ENCODE measurements at regions not wholly inside any gene's neighbourhood (a gene's known extent, or its start where the extent isn't known, plus 50 kb on each side); places are given as distances from the start of the nearest gene placed in this dataset.

- no peaks in the 10 kb centered on the region for H3K36me3 Mint-ChIP-seq (ENCODE audit: unreplicated experiment)
- peaks cover 8% of the 10 kb centered on the region for H3K27me3 Mint-ChIP-seq (ENCODE audit: unreplicated experiment)
- H3K4me1 Mint-ChIP-seq (ENCODE audit: low read depth, unreplicated experiment), result peaks cover 12% of the 10 kb centered on the region
- TF ChIP-seq CTCF (IDR thresholded peaks at IDR 0.05; ENCODE audit: partially characterized antibody, unreplicated experiment), result no peak
- H3K9me3 Mint-ChIP-seq (ENCODE audit: unreplicated experiment), result peaks cover 8% of the 10 kb centered on the region
- peak; percentile 51 for DNase-seq
- H3K27ac Mint-ChIP-seq (ENCODE audit: unreplicated experiment), result peak overlapping the region; percentile 13
- H3K4me3 Mint-ChIP-seq (ENCODE audit: unreplicated experiment), result no peak overlapping the region
Measured at GRCh38 chr17:73890831-73891405, 246.7 kb upstream of the SDK2 start.

- no peak for DNase-seq
- Mint-ChIP-seq H3K27me3 (ENCODE audit: unreplicated experiment) (peaks cover 7% of the 10 kb centered on the region), H3K9me3 (ENCODE audit: unreplicated experiment) (peaks cover 6% of the 10 kb centered on the region), H3K4me1 (ENCODE audit: low read depth, unreplicated experiment) (peaks cover 10% of the 10 kb centered on the region), H3K4me3 (ENCODE audit: unreplicated experiment) (no peak overlapping the region), H3K27ac (ENCODE audit: unreplicated experiment) (no peak overlapping the region), H3K36me3 (ENCODE audit: unreplicated experiment) (peaks cover 4% of the 10 kb centered on the region)
- no peak for TF ChIP-seq CTCF (IDR thresholded peaks at IDR 0.05; ENCODE audit: partially characterized antibody, unreplicated experiment)
Measured at GRCh38 chr17:73895157-73895556, 250.9 kb upstream of the SDK2 start.

DNA sequence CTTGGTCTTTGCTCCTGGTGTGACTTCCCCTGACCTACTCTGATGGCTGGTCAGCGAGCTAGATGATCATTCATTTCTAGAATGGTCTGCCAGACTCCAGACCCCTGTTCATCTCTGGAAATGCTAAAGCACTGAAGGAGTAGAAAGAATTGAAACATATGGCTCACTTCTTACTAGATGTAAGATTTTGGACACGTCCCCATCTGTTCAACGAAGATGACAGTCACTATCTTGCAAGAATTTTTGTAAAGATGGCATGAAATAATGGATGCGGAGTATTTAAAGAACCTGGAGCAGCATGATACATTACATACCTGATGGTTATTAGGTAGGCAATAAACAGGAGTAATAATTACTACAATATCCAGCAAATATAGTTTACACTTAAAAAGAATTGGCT is 252.7 kb upstream of the SDK2 start:
- no peak for DNase-seq
- Mint-ChIP-seq H3K9me3 (ENCODE audit: unreplicated experiment) (peaks cover 2% of the 10 kb centered on the region), H3K4me1 (ENCODE audit: low read depth, unreplicated experiment) (peaks cover 3% of the 10 kb centered on the region), H3K27me3 (ENCODE audit: unreplicated experiment) (peaks cover 9% of the 10 kb centered on the region), H3K4me3 (ENCODE audit: unreplicated experiment) (no peak overlapping the region), H3K27ac (ENCODE audit: unreplicated experiment) (no peak overlapping the region), H3K36me3 (ENCODE audit: unreplicated experiment) (peaks cover 9% of the 10 kb centered on the region)
- no peak for TF ChIP-seq CTCF (IDR thresholded peaks at IDR 0.05; ENCODE audit: partially characterized antibody, unreplicated experiment)

GRCh38 chr17:73899839-73900238 is 255.6 kb upstream of the SDK2 start:
- H3K9me3 Mint-ChIP-seq (ENCODE audit: unreplicated experiment), result peaks cover 2% of the 10 kb centered on the region
- H3K36me3 Mint-ChIP-seq (ENCODE audit: unreplicated experiment), result peaks cover 9% of the 10 kb centered on the region
- H3K27ac Mint-ChIP-seq (ENCODE audit: unreplicated experiment), result no peak overlapping the region
- peaks cover 13% of the 10 kb centered on the region for H3K4me1 Mint-ChIP-seq (ENCODE audit: low read depth, unreplicated experiment)
- H3K4me3 Mint-ChIP-seq (ENCODE audit: unreplicated experiment), result no peak overlapping the region
- peaks cover 11% of the 10 kb centered on the region for H3K27me3 Mint-ChIP-seq (ENCODE audit: unreplicated experiment)
- DNase-seq, result no peak
- no peak for TF ChIP-seq CTCF (IDR thresholded peaks at IDR 0.05; ENCODE audit: partially characterized antibody, unreplicated experiment)

DNA sequence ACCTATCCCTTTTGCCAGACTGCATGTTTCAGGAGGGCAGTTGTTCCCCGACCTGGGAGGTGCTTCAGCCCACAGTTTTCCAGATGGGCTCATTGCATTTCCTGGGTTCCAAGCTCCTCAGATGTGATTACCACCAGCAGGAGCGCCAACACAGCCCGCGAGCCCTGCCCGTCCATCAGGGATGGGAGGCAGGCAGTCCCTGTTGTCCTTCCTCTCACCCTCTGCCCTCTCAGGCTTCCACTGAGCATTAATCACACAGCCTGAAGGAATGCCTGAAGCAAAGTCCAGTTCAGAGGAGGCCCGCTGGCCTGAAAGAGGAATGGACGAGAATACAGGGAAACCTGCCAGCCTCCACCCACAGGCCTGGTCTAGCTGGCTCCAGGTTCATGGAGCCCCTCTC is 256.3 kb upstream of the SDK2 start:
- H3K27ac Mint-ChIP-seq (ENCODE audit: unreplicated experiment), result no peak overlapping the region
- TF ChIP-seq CTCF (IDR thresholded peaks at IDR 0.05; ENCODE audit: partially characterized antibody, unreplicated experiment), result no peak
- peaks cover 11% of the 10 kb centered on the region for H3K27me3 Mint-ChIP-seq (ENCODE audit: unreplicated experiment)
- H3K4me1 Mint-ChIP-seq (ENCODE audit: low read depth, unreplicated experiment), result peaks cover 13% of the 10 kb centered on the region
- H3K36me3 Mint-ChIP-seq (ENCODE audit: unreplicated experiment), result peaks cover 9% of the 10 kb centered on the region
- H3K4me3 Mint-ChIP-seq (ENCODE audit: unreplicated experiment), result no peak overlapping the region
- H3K9me3 Mint-ChIP-seq (ENCODE audit: unreplicated experiment), result peaks cover 2% of the 10 kb centered on the region
- no peak for DNase-seq

All from glutamatergic neuron (in vitro differentiated cells).